Endothelial cell of umbilical vein (primary cell): ENCODE measurements at regions not wholly inside any gene's neighbourhood (a gene's known extent, or its start where the extent isn't known, plus 50 kb on each side); places are given as distances from the start of the nearest gene placed in this dataset.

Experiments used
- BruUV-seq: library from RNA; stranded (reverse); fragments of 400-500 nt; replicated peaks from 2 replicates; lab custom pipeline; 2021; lab: Mats Ljungman, UMichigan
- CTCF ChIA-PET: fragments of 300-600, 350-600 bp; sonication (Branson Sonifier 250); formaldehyde crosslinking; loops from one replicate; lab custom pipeline; 2021; ENCODE audit warnings: antibody characterized with exemption, inconsistent platforms; lab: Charles Lee
- POLR2A ChIA-PET: fragments of 300-600, 350-600 bp; sonication (Branson Sonifier 250); formaldehyde crosslinking; loops from one replicate; lab custom pipeline; 2021; ENCODE audit warnings: antibody characterized with exemption, inconsistent platforms; lab: Charles Lee
- DNase-seq: peaks from one replicate; pipeline ENCODE4 v3.0.0-alpha.2; 2011; ENCODE audit warnings: low read depth, low spot score
- FAIRE-seq: peaks from 2 replicates; lab custom pipeline; 2011; peaks lifted over from hg19 to GRCh38; lab: Jason Lieb, UNC
- H2AFZ ChIP-seq: 2 replicates; pipeline ENCODE4 v1.6.0; 2012; ENCODE audit warnings: low read depth, low read length, control low read depth, inconsistent platforms
- H3K27ac ChIP-seq: 2 replicates; pipeline ENCODE4 v1.5.1; 2011; ENCODE audit warnings: low read depth, mild to moderate bottlenecking, control low read depth, low read length, moderate library complexity; ENCODE audit not compliant: insufficient read depth
- H3K27me3 ChIP-seq, 2 experiments: 2 replicates each; pipeline versions ENCODE4 v1.6.0 to v1.6.1; 2011; ENCODE audit warnings: low read length in 2 of 2, mixed read lengths in 1 of 2; ENCODE audit not compliant: control insufficient read depth in 2 of 2, insufficient read depth in 2 of 2
- H3K36me3 ChIP-seq, 2 experiments: 2 replicates in 1 of 2; 3 replicates in 1 of 2; pipeline ENCODE4 v1.5.1; 2011; ENCODE audit warnings: low read length in 2 of 2, mild to moderate bottlenecking in 1 of 2, moderate library complexity in 1 of 2; ENCODE audit not compliant: control insufficient read depth in 2 of 2, insufficient read depth in 2 of 2; ENCODE audit errors: extremely low read depth in 1 of 2
- H3K4me1 ChIP-seq: 3 replicates; pipeline ENCODE4 v1.5.1; 2011; ENCODE audit warnings: mild to moderate bottlenecking, low read length; ENCODE audit not compliant: control insufficient read depth, insufficient read depth; ENCODE audit errors: extremely low read depth
- H3K4me2 ChIP-seq: 2 replicates; pipeline ENCODE4 v1.6.1; 2011; ENCODE audit warnings: low read length, control low read depth, mixed read lengths; ENCODE audit not compliant: insufficient read depth
- H3K4me3 ChIP-seq, 3 experiments: fragments of 200-600 bp in 1 of 3; sonication (generic), shearing (Covaris generic) in 1 of 3; replicated peaks in 1 of 3; 2 replicates each; pipeline ENCODE4 v1.5.1; 2011 to 2016; ENCODE audit warnings: control low read depth in 3 of 3, low read length in 3 of 3, mild to moderate bottlenecking in 2 of 3, inconsistent platforms in 1 of 3, low read depth in 1 of 3, moderate library complexity in 1 of 3; ENCODE audit not compliant: insufficient read depth in 1 of 3
- H3K79me2 ChIP-seq: 2 replicates; pipeline ENCODE4 v1.6.0; 2012; ENCODE audit warnings: low read length, inconsistent platforms; ENCODE audit not compliant: control insufficient read depth, insufficient read depth
- H3K9ac ChIP-seq: replicated peaks from 2 replicates; pipeline ENCODE3; 2011; ENCODE audit warnings: low read length, control low read depth; ENCODE audit not compliant: insufficient read depth; ENCODE audit errors: extremely low read depth
- H3K9me1 ChIP-seq: replicated peaks from 3 replicates; pipeline ENCODE4 v1.6.0; 2011; ENCODE audit warnings: mild to moderate bottlenecking, low read length; ENCODE audit not compliant: control insufficient read depth, insufficient read depth; ENCODE audit errors: extremely low read depth
- H3K9me3 ChIP-seq: replicated peaks from 2 replicates; pipeline ENCODE4 v1.5.1; 2012; ENCODE audit warnings: low read length, inconsistent platforms; ENCODE audit not compliant: control insufficient read depth, insufficient read depth
- H4K20me1 ChIP-seq: replicated peaks from 2 replicates; pipeline ENCODE3; 2011; ENCODE audit warnings: mild to moderate bottlenecking, low read length; ENCODE audit not compliant: control insufficient read depth, insufficient read depth; ENCODE audit errors: extremely low read depth
- CTCF ChIP-seq, 2 donors: IDR thresholded peaks; 1 replicate in 1 of 2; 2 replicates in 1 of 2; pipeline ENCODE4 v1.5.1; 2011; ENCODE audit warnings: low read length in 2 of 2, mild to moderate bottlenecking in 2 of 2, moderate library complexity in 2 of 2, control low read depth in 1 of 2, inconsistent platforms in 1 of 2, low read depth in 1 of 2; ENCODE audit not compliant: insufficient read depth in 1 of 2; ENCODE audit errors: extremely low read depth in 1 of 2
- EZH2 ChIP-seq: IDR thresholded peaks from 2 replicates; pipeline ENCODE4 v1.6.1; 2012; ENCODE audit warnings: borderline replicate concordance, low read depth, mild to moderate bottlenecking, moderate library complexity, low read length, inconsistent platforms; ENCODE audit not compliant: severe bottlenecking
- FOS ChIP-seq: IDR thresholded peaks from 2 replicates; pipeline ENCODE4 v1.6.1; 2011; ENCODE audit warnings: mild to moderate bottlenecking, low read length, moderate library complexity, borderline replicate concordance; ENCODE audit not compliant: insufficient read depth
- GATA2 ChIP-seq: IDR thresholded peaks from 2 replicates; pipeline ENCODE4 v1.7.0; 2011; ENCODE audit warnings: low read depth, mild to moderate bottlenecking, moderate library complexity, mixed read lengths, low read length; ENCODE audit not compliant: insufficient read length, insufficient read depth
- JUN ChIP-seq: IDR thresholded peaks from 2 replicates; pipeline ENCODE4 v1.6.1; 2011; ENCODE audit warnings: borderline replicate concordance, low read depth; ENCODE audit not compliant: insufficient read length, insufficient read depth
- MAX ChIP-seq: IDR thresholded peaks from 2 replicates; pipeline ENCODE4 v1.6.1; 2011; ENCODE audit not compliant: insufficient read depth, insufficient read length
- MYC ChIP-seq: IDR thresholded peaks from one replicate; pipeline ENCODE4 v1.6.1; 2011; ENCODE audit warnings: mild to moderate bottlenecking, low read depth, low read length
- POLR2A ChIP-seq: IDR thresholded peaks from 2 replicates; pipeline ENCODE4 v1.6.1; 2012; ENCODE audit warnings: low read depth, mild to moderate bottlenecking, control low read depth, low read length
- POLR2AphosphoS5 ChIP-seq: IDR thresholded peaks from 2 replicates; pipeline ENCODE4 v1.6.1; 2012; ENCODE audit warnings: low read depth, mild to moderate bottlenecking, control low read depth, low read length, moderate library complexity; ENCODE audit not compliant: insufficient read depth
- dilution Hi-C: fragments of 300-500 bp; cut with MboI; formaldehyde crosslinking; loops from one replicate; pipeline ENCODE4 v1.15.0; 2019; ENCODE audit warnings: low sequenced_read_pairs; ENCODE audit not compliant: extremely low pct_ligation_motif_present
- intact Hi-C: fragments of 100-400 bp; cut with micrococcal nuclease; formaldehyde crosslinking; loops from one replicate; pipeline ENCODE4 v1.10.0; 2022

GRCh38 chr3:42014921-42015533 lies 53.1 kb upstream of the ULK4 start:
- peak; percentile 81 for FAIRE-seq
- BruUV-seq = TSS peak; percentile 32
- H3K27ac ChIP-seq = peak overlapping the region; percentile 21

More at GRCh38 chr3:42014921-42015533, 53.1 kb upstream of the ULK4 start:
- Histone ChIP-seq H3K9me1 (no peaks in the 10 kb centered on the region), H3K4me1 (peaks cover 31% of the 10 kb centered on the region), H3K9me3 (no peaks in the 10 kb centered on the region), H3K79me2 (peaks cover 60% of the 10 kb centered on the region), H3K27me3 (no peaks in the 10 kb centered on the region), H3K4me3 (peak overlapping the region; percentile 10 to 86 (median 70)), H4K20me1 (no peaks in the 10 kb centered on the region), H3K9ac (peak overlapping the region; percentile 70), H3K4me2 (peak overlapping the region; percentile 85), H2AFZ (no peak overlapping the region), H3K36me3 (no peaks in the 10 kb centered on the region)
- ChIA-PET CTCF (interaction anchor here (1.1 to 4.4 kb wide), 10 partner anchors 10 to 176 kb away, joined by 3 to 56 read pairs (median 6); partner anchors contain the start of gene ULK4), POLR2A (interaction anchor here (0.7 to 1.1 kb wide), 2 partner anchors 10 to 57 kb away, joined by 3 to 9 read pairs; no protein-coding TSS in a partner anchor)
- peak; percentile 66 for DNase-seq
- intact Hi-C loops = loop anchor here (1.0 kb wide), 4 partner anchors 28 to 84 kb away; partner anchors contain the start of gene ULK4
- TF ChIP-seq MAX (no peak), JUN (no peak), GATA2 (no peak), POLR2A (no peak), EZH2 (no peak), CTCF (IDR thresholded peaks at IDR 0.05; ENCODE audit: extremely low read depth in 1 of 2, insufficient read depth in 1 of 2, low read depth in 1 of 2, low read length in 2 of 2) (no peak), POLR2AphosphoS5 (no peak), FOS (no peak), MYC (no peak)
- dilution Hi-C loops = no loop called here
